IMR-90 (cell line): ENCODE measurements at regions not wholly inside any gene's neighbourhood (a gene's known extent, or its start where the extent isn't known, plus 50 kb on each side); places are given as distances from the start of the nearest gene placed in this dataset.

Source experiments
- ATAC-seq: fragments of 200-7000 bp; cut with Tn5 transposase; 2 replicates; pipeline ENCODE4 v1.9.1; 2020; ENCODE audit warnings: low read depth, mild to moderate bottlenecking, moderate library complexity
- BruUV-seq: library from RNA; stranded (reverse); fragments of 400-500 nt; replicated peaks from 2 replicates; lab custom pipeline; 2021; lab: Mats Ljungman, UMichigan
- CTCF ChIA-PET: fragments of 300-600 bp; formaldehyde crosslinking; extraction: SDS; loops from one replicate; lab custom pipeline; 2021; ENCODE audit warnings: antibody characterized with exemption; lab: Yijun Ruan, JAX
- POLR2A ChIA-PET: fragments of 300-600 bp; sonication (Branson Sonifier 250); formaldehyde crosslinking; loops from one replicate; lab custom pipeline; 2022; ENCODE audit warnings: antibody characterized with exemption; ENCODE audit not compliant: unreplicated experiment; lab: Charles Lee
- DNase-seq: peaks from one replicate; pipeline ENCODE4 v3.0.0; 2013
- H2AFZ ChIP-seq: replicated peaks from 2 replicates; pipeline ENCODE3; 2013; ENCODE audit warnings: low read length, mild to moderate bottlenecking; ENCODE audit not compliant: poor library complexity
- H2AK5ac ChIP-seq: 2 replicates; pipeline ENCODE4 v1.6.1; 2013; ENCODE audit warnings: low read depth, low read length, inconsistent platforms
- H2AK9ac ChIP-seq: replicated peaks from 2 replicates; pipeline ENCODE3; 2013; ENCODE audit warnings: mild to moderate bottlenecking, low read depth, low read length, moderate library complexity; ENCODE audit not compliant: poor library complexity
- H2BK120ac ChIP-seq: 2 replicates; pipeline ENCODE4 v1.6.1; 2013; ENCODE audit warnings: low read depth, low read length, inconsistent platforms
- H2BK15ac ChIP-seq: 3 replicates; pipeline ENCODE4 v1.6.1; 2013; ENCODE audit warnings: low read depth, low read length, inconsistent platforms
- H2BK20ac ChIP-seq: 2 replicates; pipeline ENCODE4 v1.6.1; 2013; ENCODE audit warnings: low read depth, mild to moderate bottlenecking, inconsistent platforms, low read length, moderate library complexity
- H2BK5ac ChIP-seq: 2 replicates; pipeline ENCODE4 v1.6.1; 2013; ENCODE audit warnings: mild to moderate bottlenecking, low read depth, low read length, inconsistent platforms; ENCODE audit not compliant: poor library complexity, severe bottlenecking
- H3K14ac ChIP-seq: replicated peaks from 2 replicates; pipeline ENCODE4 v1.6.1; 2013; ENCODE audit warnings: low read depth, low read length, inconsistent platforms
- H3K18ac ChIP-seq: 2 replicates; pipeline ENCODE4 v1.6.1; 2013; ENCODE audit warnings: low read depth, low read length, control low read depth
- H3K23ac ChIP-seq: 2 replicates; pipeline ENCODE4 v1.6.1; 2013; ENCODE audit warnings: low read depth, low read length, inconsistent platforms
- H3K27ac ChIP-seq: 2 replicates; pipeline ENCODE4 v1.5.1; 2013; ENCODE audit warnings: mild to moderate bottlenecking, control low read depth, low read length; ENCODE audit not compliant: insufficient read depth
- H3K27me3 ChIP-seq: 2 replicates; pipeline ENCODE4 v1.6.1; 2013; ENCODE audit warnings: low read length; ENCODE audit not compliant: control insufficient read depth, insufficient read depth
- H3K36me3 ChIP-seq: 2 replicates; pipeline ENCODE4 v1.6.1; 2013; ENCODE audit warnings: low read length, mixed read lengths; ENCODE audit not compliant: control insufficient read depth, insufficient read depth
- H3K4ac ChIP-seq: 2 replicates; pipeline ENCODE4 v1.6.1; 2013; ENCODE audit warnings: low read depth, low read length, inconsistent platforms
- H3K4me1 ChIP-seq: 2 replicates; pipeline ENCODE4 v1.6.1; 2013; ENCODE audit warnings: low read length, mixed read lengths; ENCODE audit not compliant: control insufficient read depth, insufficient read depth
- H3K4me2 ChIP-seq: 2 replicates; pipeline ENCODE4 v1.6.1; 2013; ENCODE audit warnings: low read depth, mild to moderate bottlenecking, control low read depth, low read length, moderate library complexity
- H3K4me3 ChIP-seq: 2 replicates; pipeline ENCODE4 v1.5.1; 2013; ENCODE audit warnings: low read depth, mild to moderate bottlenecking, control low read depth, low read length, moderate library complexity; ENCODE audit not compliant: insufficient read depth
- H3K56ac ChIP-seq: 2 replicates; pipeline ENCODE4 v1.6.1; 2013; ENCODE audit warnings: low read length, inconsistent platforms; ENCODE audit not compliant: insufficient read depth; ENCODE audit errors: extremely low read depth
- H3K79me1 ChIP-seq, 2 experiments: 2 replicates each; pipeline ENCODE4 v1.6.1; 2013; ENCODE audit warnings: low read length in 2 of 2, inconsistent platforms in 1 of 2, low read depth in 1 of 2
- H3K9ac ChIP-seq: 2 replicates; pipeline ENCODE4 v1.6.1; 2013; ENCODE audit warnings: low read depth, low read length, control low read depth
- H3K9me1 ChIP-seq: 2 replicates; pipeline ENCODE4 v1.6.1; 2013; ENCODE audit warnings: low read length, inconsistent platforms; ENCODE audit not compliant: insufficient read depth
- H3K9me3 ChIP-seq: 2 replicates; pipeline ENCODE4 v1.6.1; 2013; ENCODE audit warnings: low read length; ENCODE audit not compliant: control insufficient read depth, insufficient read depth
- H4K20me1 ChIP-seq: 2 replicates; pipeline ENCODE4 v1.6.1; 2013; ENCODE audit warnings: low read length, inconsistent platforms; ENCODE audit not compliant: insufficient read depth
- H4K5ac ChIP-seq: 2 replicates; pipeline ENCODE4 v1.6.1; 2013; ENCODE audit warnings: mild to moderate bottlenecking, low read depth, low read length, control low read depth
- H4K8ac ChIP-seq, 2 experiments: 2 replicates each; pipeline ENCODE4 v1.6.1; 2013; ENCODE audit warnings: low read depth in 2 of 2, low read length in 2 of 2, control low read depth in 1 of 2, inconsistent platforms in 1 of 2
- H4K91ac ChIP-seq: 2 replicates; pipeline ENCODE4 v1.6.1; 2013; ENCODE audit warnings: low read depth, low read length, inconsistent platforms; ENCODE audit not compliant: insufficient read depth
- BHLHE40 ChIP-seq: fragments of 150-350 bp; IDR thresholded peaks from 2 replicates; pipeline ENCODE4 v1.6.1; 2016; ENCODE audit warnings: mild to moderate bottlenecking, low read depth, low read length
- CEBPB ChIP-seq: IDR thresholded peaks from 2 replicates; pipeline ENCODE4 v1.6.1; 2012; ENCODE audit warnings: low read depth, low read length, improper control_type of control experiment
- CHD1 ChIP-seq: IDR thresholded peaks from 2 replicates; pipeline ENCODE4 v1.6.1; 2012; ENCODE audit warnings: low read depth, low read length, improper control_type of control experiment
- FOS ChIP-seq: fragments of 150-350 bp; IDR thresholded peaks from 2 replicates; pipeline ENCODE4 v1.6.1; 2016; ENCODE audit warnings: low read depth, low read length
- MAFK ChIP-seq: IDR thresholded peaks from 2 replicates; pipeline ENCODE4 v1.6.1; 2012; ENCODE audit warnings: low read depth, low read length, improper control_type of control experiment
- MAZ ChIP-seq: IDR thresholded peaks from 2 replicates; pipeline ENCODE4 v1.6.1; 2012; ENCODE audit warnings: low read depth, mild to moderate bottlenecking, low read length, improper control_type of control experiment, moderate library complexity, borderline replicate concordance
- MXI1 ChIP-seq: IDR thresholded peaks from 2 replicates; pipeline ENCODE4 v1.6.1; 2012; ENCODE audit warnings: low read depth, mild to moderate bottlenecking, low read length, moderate library complexity, borderline replicate concordance
- NFE2L2 ChIP-seq: fragments of 150-350 bp; IDR thresholded peaks from 2 replicates; pipeline ENCODE4 v1.6.1; 2016; ENCODE audit warnings: low read depth, mild to moderate bottlenecking, low read length
- POLR2A ChIP-seq: IDR thresholded peaks from 2 replicates; pipeline ENCODE4 v1.6.1; 2012; ENCODE audit warnings: mild to moderate bottlenecking, low read depth, low read length
- RAD21 ChIP-seq: IDR thresholded peaks from 2 replicates; pipeline ENCODE4 v1.6.1; 2012; ENCODE audit warnings: low read length, improper control_type of control experiment
- RCOR1 ChIP-seq: IDR thresholded peaks from 2 replicates; pipeline ENCODE4 v1.6.1; 2012; ENCODE audit warnings: mild to moderate bottlenecking, low read length, improper control_type of control experiment; ENCODE audit not compliant: insufficient replicate concordance
- RFX5 ChIP-seq: IDR thresholded peaks from 2 replicates; pipeline ENCODE4 v1.8.0; 2012; ENCODE audit warnings: low read depth, mild to moderate bottlenecking, low read length, moderate library complexity
- SMC3 ChIP-seq: fragments of 150-350 bp; IDR thresholded peaks from 2 replicates; pipeline ENCODE4 v1.6.1; 2016; ENCODE audit warnings: low read depth, mild to moderate bottlenecking, antibody characterized with exemption, low read length, moderate library complexity
- WGBS, 2 experiments: methylation state at CpG; one replicate each; pipeline versions ENCODE4 v1.1.5 to v1.1.7; 2013; ENCODE audit warnings: missing lambda C conversion rate in 2 of 2; ENCODE audit not compliant: insufficient read length in 1 of 2; ENCODE audit errors: extremely low coverage in 2 of 2; 5-methylcytosine and 5-hydroxymethylcytosine counted together
- dilution Hi-C: fragments of 300-500 bp; cut with HindIII; formaldehyde crosslinking; loops from one replicate; pipeline ENCODE4 v1.14.3; 2018; ENCODE audit warnings: low sequenced_read_pairs; ENCODE audit not compliant: unreplicated experiment
- in situ Hi-C: fragments of 300-500 bp; cut with MboI; formaldehyde crosslinking; loops from 3 replicates; pipeline ENCODE4 v1.14.3; 2019; ENCODE audit warnings: low sequenced_read_pairs, inconsistent platforms, mixed read lengths
- intact Hi-C: fragments of 100-400 bp; cut with micrococcal nuclease; formaldehyde crosslinking; loops from 2 replicates; pipeline ENCODE4 v1.10.0; 2022
- TF ChIP-seq, protein P1 (sequence below): conservative IDR thresholded peaks from 2 replicates; pipeline ENCODE4 v1.5.1; 2012; ENCODE audit warnings: mild to moderate bottlenecking, low read depth, low read length, improper control_type of control experiment
- TF ChIP-seq, protein P2 (sequence below): fragments of 150-350 bp; IDR thresholded peaks from 2 replicates; pipeline ENCODE4 v1.6.1; 2017; ENCODE audit warnings: mild to moderate bottlenecking, antibody characterized with exemption, low read length, low read depth
- TF ChIP-seq, protein P3 (sequence below): fragments of 150-350 bp; IDR thresholded peaks from 2 replicates; pipeline ENCODE4 v1.6.1; 2016; ENCODE audit warnings: low read depth, mild to moderate bottlenecking, low read length, moderate library complexity, borderline replicate concordance

DNA sequence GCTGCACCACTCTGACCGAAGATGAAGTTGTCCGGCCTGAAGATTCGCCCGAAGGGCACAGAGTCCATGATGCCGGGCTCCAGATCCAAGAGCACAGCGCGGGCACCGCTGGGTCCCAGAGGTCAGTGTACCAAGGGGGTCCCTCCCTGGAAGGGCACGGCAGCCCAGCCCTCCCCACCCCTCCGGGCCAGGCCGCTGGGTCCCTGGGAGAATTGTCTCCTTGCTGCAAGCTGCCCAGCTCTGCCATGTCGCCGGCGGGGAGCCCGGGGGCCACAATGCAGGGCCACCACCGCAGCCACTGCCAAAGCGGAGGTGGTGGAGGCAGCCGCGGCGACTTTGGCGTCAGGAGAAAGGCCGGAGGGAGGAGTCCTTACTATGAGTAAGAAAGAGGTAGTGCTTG, 189.5 kb upstream of the CYRIA start:
- Histone ChIP-seq H3K14ac (no peak overlapping the region), H2AFZ (no peak overlapping the region), H3K9ac (no peak overlapping the region), H3K4me3 (no peak overlapping the region), H4K8ac (no peak overlapping the region), H2BK5ac (no peak overlapping the region), H3K4me1 (no peaks in the 10 kb centered on the region), H3K4ac (no peak overlapping the region), H2BK15ac (no peak overlapping the region), H3K9me3 (peaks cover 12% of the 10 kb centered on the region), H3K27me3 (no peaks in the 10 kb centered on the region), H2AK9ac (no peak overlapping the region), H4K20me1 (no peaks in the 10 kb centered on the region), H3K27ac (no peak overlapping the region), H3K56ac (no peak overlapping the region), H3K36me3 (no peaks in the 10 kb centered on the region), H3K4me2 (no peak overlapping the region), H2AK5ac (no peak overlapping the region), H2BK20ac (no peak overlapping the region), H4K91ac (no peak overlapping the region), H4K5ac (no peak overlapping the region), H3K23ac (no peak overlapping the region), H3K18ac (no peak overlapping the region), H3K79me1 (no peaks in the 10 kb centered on the region), H3K9me1 (no peaks in the 10 kb centered on the region), H2BK120ac (no peak overlapping the region)
- TF ChIP-seq RAD21: no peak
- no peak for TF ChIP-seq FOS
- no peak for TF ChIP-seq SMC3
- TF ChIP-seq MAFK: no peak
- TF ChIP-seq, protein P1, sequence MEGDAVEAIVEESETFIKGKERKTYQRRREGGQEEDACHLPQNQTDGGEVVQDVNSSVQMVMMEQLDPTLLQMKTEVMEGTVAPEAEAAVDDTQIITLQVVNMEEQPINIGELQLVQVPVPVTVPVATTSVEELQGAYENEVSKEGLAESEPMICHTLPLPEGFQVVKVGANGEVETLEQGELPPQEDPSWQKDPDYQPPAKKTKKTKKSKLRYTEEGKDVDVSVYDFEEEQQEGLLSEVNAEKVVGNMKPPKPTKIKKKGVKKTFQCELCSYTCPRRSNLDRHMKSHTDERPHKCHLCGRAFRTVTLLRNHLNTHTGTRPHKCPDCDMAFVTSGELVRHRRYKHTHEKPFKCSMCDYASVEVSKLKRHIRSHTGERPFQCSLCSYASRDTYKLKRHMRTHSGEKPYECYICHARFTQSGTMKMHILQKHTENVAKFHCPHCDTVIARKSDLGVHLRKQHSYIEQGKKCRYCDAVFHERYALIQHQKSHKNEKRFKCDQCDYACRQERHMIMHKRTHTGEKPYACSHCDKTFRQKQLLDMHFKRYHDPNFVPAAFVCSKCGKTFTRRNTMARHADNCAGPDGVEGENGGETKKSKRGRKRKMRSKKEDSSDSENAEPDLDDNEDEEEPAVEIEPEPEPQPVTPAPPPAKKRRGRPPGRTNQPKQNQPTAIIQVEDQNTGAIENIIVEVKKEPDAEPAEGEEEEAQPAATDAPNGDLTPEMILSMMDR: no peak
- TF ChIP-seq, protein P2, sequence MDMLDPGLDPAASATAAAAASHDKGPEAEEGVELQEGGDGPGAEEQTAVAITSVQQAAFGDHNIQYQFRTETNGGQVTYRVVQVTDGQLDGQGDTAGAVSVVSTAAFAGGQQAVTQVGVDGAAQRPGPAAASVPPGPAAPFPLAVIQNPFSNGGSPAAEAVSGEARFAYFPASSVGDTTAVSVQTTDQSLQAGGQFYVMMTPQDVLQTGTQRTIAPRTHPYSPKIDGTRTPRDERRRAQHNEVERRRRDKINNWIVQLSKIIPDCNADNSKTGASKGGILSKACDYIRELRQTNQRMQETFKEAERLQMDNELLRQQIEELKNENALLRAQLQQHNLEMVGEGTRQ: no peak
- TF ChIP-seq MXI1: no peak
- no peak for TF ChIP-seq CEBPB
- no peak for TF ChIP-seq NFE2L2
- TF ChIP-seq POLR2A: no peak
- no peak for TF ChIP-seq BHLHE40
- TF ChIP-seq CHD1: no peak
- TF ChIP-seq MAZ: no peak
- no peak for TF ChIP-seq RCOR1
- TF ChIP-seq, protein P3, sequence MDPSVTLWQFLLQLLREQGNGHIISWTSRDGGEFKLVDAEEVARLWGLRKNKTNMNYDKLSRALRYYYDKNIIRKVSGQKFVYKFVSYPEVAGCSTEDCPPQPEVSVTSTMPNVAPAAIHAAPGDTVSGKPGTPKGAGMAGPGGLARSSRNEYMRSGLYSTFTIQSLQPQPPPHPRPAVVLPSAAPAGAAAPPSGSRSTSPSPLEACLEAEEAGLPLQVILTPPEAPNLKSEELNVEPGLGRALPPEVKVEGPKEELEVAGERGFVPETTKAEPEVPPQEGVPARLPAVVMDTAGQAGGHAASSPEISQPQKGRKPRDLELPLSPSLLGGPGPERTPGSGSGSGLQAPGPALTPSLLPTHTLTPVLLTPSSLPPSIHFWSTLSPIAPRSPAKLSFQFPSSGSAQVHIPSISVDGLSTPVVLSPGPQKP: no peak
- no peak for TF ChIP-seq RFX5
- dilution Hi-C loops: no loop called here
- no TSS peak for BruUV-seq
- ChIA-PET CTCF (no interaction called here), POLR2A (no interaction called here)
- WGBS, 2 experiments: 87% methylated on average over 7 of the region's 22 CpGs; no CpG with 5 or more reads in 1 of the 2 experiments
- DNase-seq (no peak), ATAC-seq (no peak)
- in situ Hi-C loops: no loop called here
- intact Hi-C loops: no loop called here
